C4-2B (cell line): ENCODE measurements at regions not wholly inside any gene's neighbourhood (a gene's known extent, or its start where the extent isn't known, plus 50 kb on each side); places are given as distances from the start of the nearest gene placed in this dataset.

Source experiments
- H3K27ac ChIP-seq: fragments of 450-650 bp; 2 replicates; pipeline ENCODE4 v1.5.1; 2017
- ZFX ChIP-seq: fragments of 450-650 bp; IDR thresholded peaks from 2 replicates; pipeline ENCODE4 v1.6.1; 2017
- TF ChIP-seq, protein P1 (sequence below): fragments of 450-650 bp; conservative IDR thresholded peaks from 2 replicates; pipeline ENCODE4 v1.5.1; 2017; ENCODE audit warnings: mild to moderate bottlenecking

- TF ChIP-seq ZFX, result no peak
These were observed 306.7 kb downstream of the EPB41L4A start for GRCh38 chr5:112112346-112112745.

DNA sequence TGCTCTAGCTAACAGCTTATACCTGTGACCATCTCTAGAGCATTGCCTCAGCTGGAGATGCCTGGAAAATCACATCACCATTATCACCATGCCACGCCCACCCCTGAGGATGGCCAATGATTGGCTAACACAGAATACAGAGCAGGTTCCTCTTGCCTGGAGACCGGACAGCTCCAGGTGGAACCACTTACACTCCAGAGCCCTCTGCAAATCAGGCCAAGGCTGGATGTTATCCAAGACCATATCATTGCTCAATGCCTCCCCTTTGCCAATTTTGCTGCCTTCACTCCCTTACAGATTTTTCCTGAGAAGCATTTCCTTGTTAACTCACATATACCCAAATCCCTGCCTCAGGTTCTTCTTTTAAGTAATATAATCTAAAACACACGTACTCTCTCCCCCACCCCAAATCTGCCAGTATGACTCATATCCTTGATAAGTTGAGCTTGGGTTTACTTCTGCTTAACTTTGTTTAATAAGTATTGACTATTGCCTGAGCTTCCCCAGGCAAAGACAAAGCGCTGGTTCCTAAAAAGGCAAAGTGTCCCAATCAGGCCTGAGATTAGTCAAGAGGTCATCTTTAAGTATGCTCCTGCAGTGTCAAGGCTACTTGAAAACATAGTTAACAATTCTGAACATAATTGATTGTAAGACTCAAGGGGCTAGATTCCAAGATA, 309.6 kb downstream of the EPB41L4A start:
- no peak for TF ChIP-seq ZFX
- H3K27ac ChIP-seq, result no peak overlapping the region

More at GRCh38 chr5:112112346-112112745, 306.7 kb downstream of the EPB41L4A start:
- no peak overlapping the region for H3K27ac ChIP-seq

GRCh38 chr5:112106878-112107277, 312.2 kb downstream of the EPB41L4A start:
- TF ChIP-seq, protein P1, sequence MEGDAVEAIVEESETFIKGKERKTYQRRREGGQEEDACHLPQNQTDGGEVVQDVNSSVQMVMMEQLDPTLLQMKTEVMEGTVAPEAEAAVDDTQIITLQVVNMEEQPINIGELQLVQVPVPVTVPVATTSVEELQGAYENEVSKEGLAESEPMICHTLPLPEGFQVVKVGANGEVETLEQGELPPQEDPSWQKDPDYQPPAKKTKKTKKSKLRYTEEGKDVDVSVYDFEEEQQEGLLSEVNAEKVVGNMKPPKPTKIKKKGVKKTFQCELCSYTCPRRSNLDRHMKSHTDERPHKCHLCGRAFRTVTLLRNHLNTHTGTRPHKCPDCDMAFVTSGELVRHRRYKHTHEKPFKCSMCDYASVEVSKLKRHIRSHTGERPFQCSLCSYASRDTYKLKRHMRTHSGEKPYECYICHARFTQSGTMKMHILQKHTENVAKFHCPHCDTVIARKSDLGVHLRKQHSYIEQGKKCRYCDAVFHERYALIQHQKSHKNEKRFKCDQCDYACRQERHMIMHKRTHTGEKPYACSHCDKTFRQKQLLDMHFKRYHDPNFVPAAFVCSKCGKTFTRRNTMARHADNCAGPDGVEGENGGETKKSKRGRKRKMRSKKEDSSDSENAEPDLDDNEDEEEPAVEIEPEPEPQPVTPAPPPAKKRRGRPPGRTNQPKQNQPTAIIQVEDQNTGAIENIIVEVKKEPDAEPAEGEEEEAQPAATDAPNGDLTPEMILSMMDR, result no peak
- TF ChIP-seq ZFX, result no peak
- H3K27ac ChIP-seq, result no peak overlapping the region

GRCh38 chr5:112097768-112098167, 321.3 kb downstream of the EPB41L4A start:
- TF ChIP-seq, protein P1, result no peak
- TF ChIP-seq ZFX, result no peak
- H3K27ac ChIP-seq, result no peak overlapping the region

DNA sequence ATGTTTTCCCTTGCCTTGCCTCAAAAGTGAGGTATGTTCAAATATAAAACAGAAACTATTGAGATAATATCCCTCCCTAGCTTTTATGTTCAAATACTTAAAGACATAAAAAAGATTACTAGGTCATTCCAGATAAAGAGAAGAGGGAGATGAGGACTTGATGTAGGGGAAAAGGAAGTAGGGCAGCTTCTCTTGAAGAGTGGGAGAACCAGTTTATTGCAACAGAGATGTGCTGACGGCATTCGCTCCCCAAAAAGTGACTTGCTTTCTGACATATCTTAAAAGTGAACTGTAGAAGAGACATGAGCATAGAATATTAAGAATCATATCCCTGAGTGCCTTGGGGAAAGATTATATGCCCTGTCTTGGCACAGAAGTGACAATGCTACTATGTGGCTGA, 330.2 kb upstream of the NREP start:
- no peak for TF ChIP-seq ZFX
- TF ChIP-seq, protein P1, result no peak
- no peak overlapping the region for H3K27ac ChIP-seq

- no peak overlapping the region for H3K27ac ChIP-seq
- TF ChIP-seq ZFX, result no peak
- TF ChIP-seq, protein P1, result no peak
These were observed 329.7 kb upstream of the NREP start for GRCh38 chr5:112086740-112087139.

DNA sequence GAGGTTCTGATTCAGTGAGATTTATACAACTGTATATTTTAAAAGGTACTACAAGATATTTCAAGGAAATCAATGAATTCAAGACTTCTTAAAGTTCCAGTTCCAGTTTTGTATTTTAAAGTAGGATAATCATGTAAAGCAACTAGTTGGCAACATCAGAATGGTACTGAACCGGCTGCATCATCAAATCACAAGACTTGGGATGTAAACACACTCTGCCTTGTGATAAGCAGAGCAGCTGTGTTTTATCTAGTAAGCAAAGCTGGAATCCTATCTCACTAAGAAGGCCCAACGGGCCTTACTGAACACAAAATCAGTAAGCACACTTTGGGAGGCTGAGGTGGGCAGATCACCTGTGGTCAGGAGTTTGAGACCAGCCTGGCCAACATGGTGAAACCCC, 327.2 kb upstream of the NREP start:
- TF ChIP-seq ZFX, result no peak
- TF ChIP-seq, protein P1, result no peak

GRCh38 chr5:112083623-112084022, 326.6 kb upstream of the NREP start:
- no peak overlapping the region for H3K27ac ChIP-seq
- TF ChIP-seq, protein P1, result no peak
- no peak for TF ChIP-seq ZFX

More for the DNA sequence above, 327.2 kb upstream of the NREP start:
- H3K27ac ChIP-seq, result no peak overlapping the region
